Ishikawa (cell line): ENCODE measurements at regions not wholly inside any gene's neighbourhood (a gene's known extent, or its start where the extent isn't known, plus 50 kb on each side); places are given as distances from the start of the nearest gene placed in this dataset.

ENCODE experiments used
- CEBPB ChIP-seq: IDR thresholded peaks from 2 replicates; pipeline ENCODE4 v1.6.1; 2012
- CREB1 ChIP-seq: IDR thresholded peaks from 2 replicates; pipeline ENCODE4 v1.6.1; 2012; ENCODE audit warnings: low read depth
- EGR1 ChIP-seq: IDR thresholded peaks from 2 replicates; pipeline ENCODE4 v1.6.1; 2012
- EP300 ChIP-seq: IDR thresholded peaks from 2 replicates; pipeline ENCODE4 v1.6.1; 2012; ENCODE audit warnings: borderline replicate concordance
- FOXM1 ChIP-seq: IDR thresholded peaks from 2 replicates; pipeline ENCODE4 v1.6.1; 2012; ENCODE audit warnings: low read depth, borderline replicate concordance
- MAX ChIP-seq: IDR thresholded peaks from 2 replicates; pipeline ENCODE4 v1.6.1; 2012
- NFIC ChIP-seq: IDR thresholded peaks from 2 replicates; pipeline ENCODE4 v1.6.1; 2012
- RAD21 ChIP-seq: IDR thresholded peaks from 2 replicates; pipeline ENCODE4 v1.6.1; 2012; ENCODE audit warnings: low read depth
- REST ChIP-seq: IDR thresholded peaks from 2 replicates; pipeline ENCODE4 v1.6.1; 2012; ENCODE audit warnings: low read depth, mild to moderate bottlenecking
- TAF1 ChIP-seq: IDR thresholded peaks from 2 replicates; pipeline ENCODE4 v1.6.1; 2012; ENCODE audit warnings: low read depth, mild to moderate bottlenecking
- TCF12 ChIP-seq: IDR thresholded peaks from 2 replicates; pipeline ENCODE4 v1.6.1; 2012; ENCODE audit warnings: low read depth
- TEAD4 ChIP-seq: IDR thresholded peaks from 2 replicates; pipeline ENCODE4 v1.6.1; 2012
- YY1 ChIP-seq: IDR thresholded peaks from 2 replicates; pipeline ENCODE4 v1.6.1; 2012; ENCODE audit warnings: low read depth
- ZBTB7A ChIP-seq: IDR thresholded peaks from 2 replicates; pipeline ENCODE4 v1.6.1; 2012; ENCODE audit warnings: low read depth
- TF ChIP-seq, protein P1 (sequence below): IDR thresholded peaks from 2 replicates; pipeline ENCODE4 v1.6.1; 2012

DNA sequence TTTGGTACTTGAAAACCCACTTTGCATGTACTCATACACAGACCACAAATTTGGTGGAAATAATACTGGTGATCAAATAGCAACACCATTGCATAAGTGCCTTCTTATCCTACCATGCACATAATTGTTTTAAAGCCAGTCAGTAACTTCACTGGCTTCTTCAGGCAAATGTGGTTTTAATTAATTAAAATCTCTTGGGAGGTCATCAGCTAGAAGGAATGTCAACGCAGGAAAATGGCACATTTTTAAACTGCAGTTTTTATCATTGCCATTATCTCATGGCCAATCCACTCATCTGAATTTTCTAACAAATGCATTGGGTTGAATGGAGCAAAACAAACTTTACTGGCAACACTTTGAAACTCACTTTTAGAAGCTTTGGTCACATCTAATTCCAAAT lies 105.7 kb upstream of the ZPLD1 start:
- no peak for TF ChIP-seq REST
- no peak for TF ChIP-seq CREB1
- TF ChIP-seq FOXM1: no peak
- no peak for TF ChIP-seq TAF1

DNA sequence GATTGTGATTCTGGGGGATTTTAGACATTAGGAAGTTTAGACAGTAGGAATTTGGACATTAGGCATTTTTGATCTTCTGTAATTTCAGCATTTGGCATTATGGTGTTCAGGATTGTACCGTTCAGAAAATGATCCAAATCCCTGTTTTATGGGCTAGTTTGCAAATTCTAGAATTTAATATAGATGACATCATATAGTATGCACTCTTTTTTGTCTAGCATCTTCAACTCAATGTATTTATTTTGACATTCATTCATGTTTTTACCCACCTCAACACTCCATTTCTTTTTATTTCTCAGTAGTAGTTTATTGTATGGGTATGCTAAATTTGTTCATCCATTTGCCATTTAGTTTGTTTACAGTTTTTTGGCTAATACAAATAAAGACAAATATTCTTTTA lies 105.3 kb upstream of the ZPLD1 start:
- TF ChIP-seq TCF12 (no peak), MAX (no peak), NFIC (no peak), EP300 (no peak), RAD21 (no peak), CREB1 (no peak), FOXM1 (no peak), ZBTB7A (no peak), TAF1 (no peak), REST (no peak), EGR1 (no peak), CEBPB (no peak), TEAD4 (no peak), YY1 (no peak)
- TF ChIP-seq, protein P1, sequence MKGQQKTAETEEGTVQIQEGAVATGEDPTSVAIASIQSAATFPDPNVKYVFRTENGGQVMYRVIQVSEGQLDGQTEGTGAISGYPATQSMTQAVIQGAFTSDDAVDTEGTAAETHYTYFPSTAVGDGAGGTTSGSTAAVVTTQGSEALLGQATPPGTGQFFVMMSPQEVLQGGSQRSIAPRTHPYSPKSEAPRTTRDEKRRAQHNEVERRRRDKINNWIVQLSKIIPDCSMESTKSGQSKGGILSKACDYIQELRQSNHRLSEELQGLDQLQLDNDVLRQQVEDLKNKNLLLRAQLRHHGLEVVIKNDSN: no peak

DNA sequence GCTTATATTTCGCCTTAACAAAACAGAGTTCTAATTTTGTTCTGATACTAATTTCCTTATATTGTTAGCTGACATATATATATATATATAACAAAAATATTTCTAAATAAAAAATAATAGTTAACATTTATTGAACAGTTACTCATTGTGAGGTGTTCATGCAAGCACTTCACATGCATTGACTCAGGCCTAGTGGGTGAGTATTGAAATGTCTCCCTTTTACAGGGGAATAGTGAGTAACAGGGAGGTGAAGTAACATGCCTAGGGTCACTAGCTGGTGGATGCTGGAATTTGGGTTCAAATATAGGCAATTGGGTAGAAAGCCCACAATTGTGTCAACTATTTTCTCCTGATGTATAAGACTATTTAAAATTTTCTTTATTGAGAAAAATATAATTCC lies 102.6 kb upstream of the ZPLD1 start:
- TF ChIP-seq CEBPB: no peak
- TF ChIP-seq RAD21: no peak
- no peak for TF ChIP-seq MAX
- TF ChIP-seq FOXM1: no peak
- TF ChIP-seq, protein P1: no peak
- TF ChIP-seq TEAD4: no peak
- TF ChIP-seq REST: no peak
- no peak for TF ChIP-seq CREB1
- TF ChIP-seq TAF1: no peak
- no peak for TF ChIP-seq YY1
- TF ChIP-seq NFIC: no peak
- no peak for TF ChIP-seq TCF12
- TF ChIP-seq EGR1: no peak

DNA sequence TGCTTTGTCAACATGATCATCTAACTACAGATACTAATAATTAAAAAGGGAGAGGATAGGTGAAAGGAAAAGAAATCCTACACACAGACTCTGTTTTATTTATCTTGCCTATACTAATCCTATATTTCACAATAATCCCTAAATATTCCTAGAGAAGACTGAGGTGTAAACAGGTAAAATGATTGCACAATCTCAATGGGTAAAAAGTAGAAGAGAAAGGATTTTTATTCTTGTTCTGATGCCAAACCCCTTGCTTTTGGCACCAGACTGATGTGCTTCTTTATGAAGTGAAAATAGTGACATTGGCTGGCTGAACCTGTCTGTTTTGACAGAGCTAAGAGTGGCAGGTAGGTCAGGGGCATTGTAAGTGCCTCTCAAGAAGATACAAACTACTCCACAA lies 101.9 kb upstream of the ZPLD1 start:
- TF ChIP-seq TCF12: no peak

- TF ChIP-seq ZBTB7A (no peak), REST (no peak), FOXM1 (no peak), NFIC (no peak), CREB1 (no peak), TEAD4 (no peak), EP300 (no peak), RAD21 (no peak), TCF12 (no peak)
- TF ChIP-seq, protein P1: no peak
These were observed 98.7 kb upstream of the ZPLD1 start for GRCh38 chr3:102336130-102336529.
